Right lobe of liver (tissue), 6 donors: ENCODE measurements at regions not wholly inside any gene's neighbourhood (a gene's known extent, or its start where the extent isn't known, plus 50 kb on each side); places are given as distances from the start of the nearest gene placed in this dataset.

ENCODE experiments used
- ATAC-seq, 4 donors: fragments of 200-7000 bp; cut with Tn5 transposase; one replicate each; pipeline ENCODE4 v1.9.1; 2020; ENCODE audit warnings: mild to moderate bottlenecking in 4 of 4, moderate library complexity in 4 of 4
- DNase-seq, 3 donors: peaks; one replicate each; pipeline ENCODE4 v3.0.0-alpha.2; 2020
- H3K27ac ChIP-seq, 3 donors: fragments of 200-600 bp; one replicate each; pipeline ENCODE4 v1.8.0; 2022
- H3K27me3 ChIP-seq, 2 donors: fragments of 200-600 bp; one replicate each; pipeline ENCODE4 v1.8.0; 2022
- H3K36me3 ChIP-seq, 4 donors: fragments of 200-600 bp; sonication (generic) in 1 of 4; one replicate each; pipeline versions ENCODE4 v1.5.1 to v1.8.0; 2017 to 2022; ENCODE audit warnings: control low read depth in 1 of 4
- H3K4me1 ChIP-seq, 4 donors: fragments of 200-600 bp; sonication (generic) in 1 of 4; one replicate each; pipeline versions ENCODE4 v1.5.1 to v1.8.0; 2017 to 2022; ENCODE audit warnings: control low read depth in 1 of 4
- H3K4me3 ChIP-seq, 3 donors: fragments of 200-600 bp; one replicate each; pipeline ENCODE4 v1.8.0; 2022
- H3K9me3 ChIP-seq, 4 donors: fragments of 200-600 bp; sonication (generic) in 1 of 4; one replicate each; pipeline versions ENCODE4 v1.5.1 to v1.8.0; 2017 to 2022; ENCODE audit warnings: control low read depth in 1 of 4
- CTCF ChIP-seq, 4 donors: fragments of 200-600 bp in 3 of 4; fragments of 450-650 bp in 1 of 4; IDR thresholded peaks; one replicate each; pipeline versions ENCODE4 v1.5.1 to v1.8.0; 2016 to 2022; ENCODE audit warnings: antibody characterized with exemption in 4 of 4, mild to moderate bottlenecking in 2 of 4
- POLR2A ChIP-seq: fragments of 450-650 bp; IDR thresholded peaks from one replicate; pipeline ENCODE4 v1.6.1; 2017; ENCODE audit warnings: antibody characterized with exemption, mild to moderate bottlenecking
- WGBS: methylation state at CpG from one replicate; pipeline ENCODE4 v1.1.6; 2018; ENCODE audit warnings: low coverage, low lambda C conversion rate; ENCODE audit not compliant: insufficient coverage; ENCODE audit errors: missing lambda C conversion rate; 5-methylcytosine and 5-hydroxymethylcytosine counted together
- intact Hi-C, 2 donors: fragments of 100-400 bp; cut with DNase I; formaldehyde crosslinking; loops; one replicate each; pipeline versions ENCODE4 v1.11.2 to v1.14.1; 2022
- donor health status: DM: no; HTN: yes; CAD: no.
- donor health status: DM: no; HTN: no; CAD: no.
- donor health status: DM: no; HTN: no; CAD: no.
- donor health status: DM: no; HTN: yes; CAD: no.
- donor health status: DM: no; HTN: yes; CAD: no.

GRCh38 chr7:15857026-15857425 lies 170.5 kb upstream of the MEOX2 start:
- intact Hi-C loops: no loop called here
- 77% methylated on average over 3 of the region's 3 CpGs for WGBS
- no peak for ATAC-seq

GRCh38 chr7:15856311-15856710 lies 169.8 kb upstream of the MEOX2 start:
- H3K4me3 ChIP-seq: no peak overlapping the region
- H3K36me3 ChIP-seq: no peaks in the 10 kb centered on the region
- no peaks in the 10 kb centered on the region for H3K9me3 ChIP-seq
- DNase-seq: no peak
- H3K27me3 ChIP-seq: no peaks in the 10 kb centered on the region
- no peak overlapping the region for H3K27ac ChIP-seq
- intact Hi-C loops: no loop called here
- TF ChIP-seq POLR2A: no peak
- TF ChIP-seq CTCF (IDR thresholded peaks at IDR 0.05): no peak
- H3K4me1 ChIP-seq: peaks cover 0 to 3% (median 0%) of the 10 kb centered on the region in 4 donors
- no peak for ATAC-seq

More at GRCh38 chr7:15857026-15857425, 170.5 kb upstream of the MEOX2 start:
- no peak for TF ChIP-seq CTCF (IDR thresholded peaks at IDR 0.05)
- TF ChIP-seq POLR2A: no peak
- Histone ChIP-seq H3K4me3 (no peak overlapping the region), H3K36me3 (no peaks in the 10 kb centered on the region), H3K27ac (no peak overlapping the region), H3K9me3 (no peaks in the 10 kb centered on the region), H3K4me1 (peaks cover 0 to 3% (median 0%) of the 10 kb centered on the region in 4 donors), H3K27me3 (no peaks in the 10 kb centered on the region)
- DNase-seq: no peak

- no peak overlapping the region for H3K4me3 ChIP-seq
- peaks cover 0 to 1% (median 0%) of the 10 kb centered on the region in 4 donors for H3K4me1 ChIP-seq
- H3K36me3 ChIP-seq: no peaks in the 10 kb centered on the region
- no peak overlapping the region for H3K27ac ChIP-seq
- intact Hi-C loops: no loop called here
- TF ChIP-seq POLR2A (no peak), CTCF (IDR thresholded peaks at IDR 0.05) (no peak)
- no peak for ATAC-seq
- no peaks in the 10 kb centered on the region for H3K9me3 ChIP-seq
- H3K27me3 ChIP-seq: no peaks in the 10 kb centered on the region
- 89% methylated on average over 6 of the region's 6 CpGs for WGBS
- DNase-seq: no peak
Observed at GRCh38 chr7:15855525-15856109, 169.1 kb upstream of the MEOX2 start.

GRCh38 chr7:15854841-15855524 lies 168.5 kb upstream of the MEOX2 start:
- TF ChIP-seq CTCF (IDR thresholded peaks at IDR 0.05): no peak
- no peak for TF ChIP-seq POLR2A
- H3K4me3 ChIP-seq: no peak overlapping the region
- intact Hi-C loops: no loop called here
- no peak overlapping the region for H3K27ac ChIP-seq
- H3K36me3 ChIP-seq: no peaks in the 10 kb centered on the region
- ATAC-seq (no peak), DNase-seq (no peak)
- H3K27me3 ChIP-seq: no peaks in the 10 kb centered on the region
- no peaks in the 10 kb centered on the region for H3K9me3 ChIP-seq
- WGBS: 52% methylated on average over 4 of the region's 4 CpGs
- H3K4me1 ChIP-seq: no peaks in the 10 kb centered on the region
